ENCODE measurements at regions not wholly inside any gene's neighbourhood (a gene's known extent, or its start where the extent isn't known, plus 50 kb on each side); places are given as distances from the start of the nearest gene placed in this dataset.

GRCh38 chr1:58402444-58402843, 144.1 kb downstream of the OMA1 start:
- no peak for TF ChIP-seq CTCF (IDR thresholded peaks at IDR 0.05)
- H3K4me1 Mint-ChIP-seq = no peaks in the 10 kb centered on the region
- POLR2A ChIA-PET = no interaction called here
- intact Hi-C loops (cut with micrococcal nuclease) = no loop called here
- CTCF ChIA-PET = no interaction called here
- no peaks in the 10 kb centered on the region for H3K9me3 Mint-ChIP-seq
- peaks cover 5% of the 10 kb centered on the region for H3K36me3 Mint-ChIP-seq (ENCODE audit: low read depth)
- DNase-seq = no peak
- no peak for ATAC-seq (ENCODE audit: low read depth)
- no peak overlapping the region for H3K4me3 Mint-ChIP-seq
- no peak overlapping the region for H3K27ac Mint-ChIP-seq
- H3K27me3 Mint-ChIP-seq = no peaks in the 10 kb centered on the region

GRCh38 chr1:58401991-58402390, 144.5 kb downstream of the OMA1 start:
- POLR2A ChIA-PET = no interaction called here
- ATAC-seq (ENCODE audit: low read depth) (no peak), DNase-seq (no peak)
- H3K9me3 Mint-ChIP-seq = no peaks in the 10 kb centered on the region
- no peaks in the 10 kb centered on the region for H3K4me1 Mint-ChIP-seq
- no peak for TF ChIP-seq CTCF (IDR thresholded peaks at IDR 0.05)
- H3K27me3 Mint-ChIP-seq = no peaks in the 10 kb centered on the region
- intact Hi-C loops (cut with micrococcal nuclease) = no loop called here
- CTCF ChIA-PET = no interaction called here
- H3K4me3 Mint-ChIP-seq = no peak overlapping the region
- no peak overlapping the region for H3K27ac Mint-ChIP-seq
- peaks cover 3% of the 10 kb centered on the region for H3K36me3 Mint-ChIP-seq (ENCODE audit: low read depth)

GRCh38 chr1:58399176-58399575, 147.3 kb downstream of the OMA1 start:
- no peaks in the 10 kb centered on the region for H3K27me3 Mint-ChIP-seq
- H3K4me3 Mint-ChIP-seq = no peak overlapping the region
- H3K4me1 Mint-ChIP-seq = no peaks in the 10 kb centered on the region
- no peak for TF ChIP-seq CTCF (IDR thresholded peaks at IDR 0.05)
- intact Hi-C loops (cut with micrococcal nuclease) = no loop called here
- ChIA-PET POLR2A (no interaction called here), CTCF (no interaction called here)
- DNase-seq = no peak
- H3K9me3 Mint-ChIP-seq = no peaks in the 10 kb centered on the region
- no peak overlapping the region for H3K27ac Mint-ChIP-seq
- H3K36me3 Mint-ChIP-seq (ENCODE audit: low read depth) = no peaks in the 10 kb centered on the region
- no peak for ATAC-seq (ENCODE audit: low read depth)

GRCh38 chr1:58398714-58399113, 147.8 kb downstream of the OMA1 start:
- no peaks in the 10 kb centered on the region for H3K4me1 Mint-ChIP-seq
- H3K36me3 Mint-ChIP-seq (ENCODE audit: low read depth) = no peaks in the 10 kb centered on the region
- no peak overlapping the region for H3K4me3 Mint-ChIP-seq

GRCh38 chr1:58397187-58397820, 149.2 kb downstream of the OMA1 start:
- ChIA-PET POLR2A (no interaction called here), CTCF (no interaction called here)
- Mint-ChIP-seq H3K4me3 (no peak overlapping the region), H3K27ac (no peak overlapping the region), H3K36me3 (ENCODE audit: low read depth) (no peaks in the 10 kb centered on the region), H3K9me3 (no peaks in the 10 kb centered on the region), H3K27me3 (no peaks in the 10 kb centered on the region), H3K4me1 (no peaks in the 10 kb centered on the region)
- ATAC-seq (ENCODE audit: low read depth) (no peak), DNase-seq (no peak)
- intact Hi-C loops (cut with micrococcal nuclease) = no loop called here
- no peak for TF ChIP-seq CTCF (IDR thresholded peaks at IDR 0.05)

More at GRCh38 chr1:58398714-58399113, 147.8 kb downstream of the OMA1 start:
- no peak overlapping the region for H3K27ac Mint-ChIP-seq
- intact Hi-C loops (cut with micrococcal nuclease) = no loop called here
- no peak for TF ChIP-seq CTCF (IDR thresholded peaks at IDR 0.05)
- H3K9me3 Mint-ChIP-seq = no peaks in the 10 kb centered on the region
- CTCF ChIA-PET = no interaction called here
- ATAC-seq (ENCODE audit: low read depth) = no peak
- POLR2A ChIA-PET = no interaction called here
- DNase-seq = no peak
- H3K27me3 Mint-ChIP-seq = no peaks in the 10 kb centered on the region
